Naive thymus-derived CD4-positive, alpha-beta T cell (primary cell): ENCODE measurements at regions not wholly inside any gene's neighbourhood (a gene's known extent, or its start where the extent isn't known, plus 50 kb on each side); places are given as distances from the start of the nearest gene placed in this dataset.

ENCODE experiments used
- ATAC-seq: fragments of 150-1000 bp; cut with Tn5 transposase; 2 replicates; pipeline ENCODE4 v1.10.0; 2021; ENCODE audit warnings: mild to moderate bottlenecking, moderate library complexity
- CTCF ChIA-PET: fragments of 350-600 bp; sonication (Branson Sonifier 250); formaldehyde crosslinking; loops from one replicate; lab custom pipeline; 2021; ENCODE audit warnings: antibody characterized with exemption; lab: Charles Lee
- POLR2A ChIA-PET: fragments of 350-600 bp; sonication (Branson Sonifier 250); formaldehyde crosslinking; loops from one replicate; lab custom pipeline; 2021; ENCODE audit warnings: antibody characterized with exemption, inconsistent platforms; lab: Charles Lee
- DNase-seq, 9 donors: peaks; one replicate each; pipeline versions ENCODE4 v3.0.0 to v3.0.0-alpha.2; 2020 to 2022; ENCODE audit warnings: mixed read lengths in 1 of 9
- H3K27ac ChIP-seq: one replicate; pipeline ENCODE4 v1.7.0; 2013; ENCODE audit warnings: mild to moderate bottlenecking, low read depth, low read length, moderate library complexity
- H3K27me3 ChIP-seq, 2 donors: one replicate each; pipeline ENCODE4 v1.7.0; 2013; ENCODE audit warnings: low read length in 2 of 2, mild to moderate bottlenecking in 2 of 2, moderate library complexity in 2 of 2; ENCODE audit not compliant: control insufficient read depth in 2 of 2, insufficient read depth in 2 of 2
- H3K36me3 ChIP-seq, 3 experiments: 1 replicate in 2 of 3; 2 replicates in 1 of 3; pipeline ENCODE4 v1.7.0; 2013; ENCODE audit warnings: low read length in 3 of 3, mild to moderate bottlenecking in 3 of 3, moderate library complexity in 1 of 3; ENCODE audit not compliant: insufficient read depth in 3 of 3, control insufficient read depth in 2 of 3
- H3K4me1 ChIP-seq, 2 donors: one replicate each; pipeline ENCODE4 v1.7.0; 2013; ENCODE audit warnings: low read length in 2 of 2, mild to moderate bottlenecking in 2 of 2, moderate library complexity in 1 of 2; ENCODE audit not compliant: control insufficient read depth in 2 of 2, insufficient read depth in 2 of 2
- H3K4me3 ChIP-seq: 2 replicates; pipeline ENCODE4 v1.7.0; 2013; ENCODE audit warnings: mild to moderate bottlenecking, low read length
- H3K9me3 ChIP-seq, 3 experiments: 1 replicate in 2 of 3; 2 replicates in 1 of 3; pipeline ENCODE4 v1.7.0; 2013; ENCODE audit warnings: low read length in 3 of 3; ENCODE audit not compliant: control insufficient read depth in 2 of 3
- H3K27ac Mint-ChIP-seq, 9 donors: one replicate each; pipeline ENCODE4 v1.8.0; 2020 to 2022; ENCODE audit warnings: mixed read lengths in 9 of 9, mild to moderate bottlenecking in 8 of 9, moderate library complexity in 5 of 9, inconsistent platforms in 2 of 9
- H3K27me3 Mint-ChIP-seq, 5 donors: one replicate each; pipeline ENCODE4 v1.8.0; 2021 to 2022; ENCODE audit warnings: mixed read lengths in 5 of 5, mild to moderate bottlenecking in 1 of 5
- H3K36me3 Mint-ChIP-seq, 5 donors: one replicate each; pipeline ENCODE4 v1.8.0; 2020 to 2022; ENCODE audit warnings: mixed read lengths in 5 of 5, mild to moderate bottlenecking in 3 of 5, inconsistent platforms in 1 of 5
- H3K4me1 Mint-ChIP-seq, 7 donors: one replicate each; pipeline ENCODE4 v1.8.0; 2020 to 2022; ENCODE audit warnings: mixed read lengths in 7 of 7, mild to moderate bottlenecking in 3 of 7, inconsistent platforms in 1 of 7
- H3K4me3 Mint-ChIP-seq, 10 donors: one replicate each; pipeline ENCODE4 v1.8.0; 2020 to 2022; ENCODE audit warnings: mild to moderate bottlenecking in 10 of 10, mixed read lengths in 10 of 10, moderate library complexity in 6 of 10, inconsistent platforms in 2 of 10
- H3K9me3 Mint-ChIP-seq, 11 donors: one replicate each; pipeline ENCODE4 v1.8.0; 2020 to 2022; ENCODE audit warnings: mixed read lengths in 11 of 11, mild to moderate bottlenecking in 4 of 11, inconsistent platforms in 1 of 11, moderate library complexity in 1 of 11
- intact Hi-C, 2 donors: fragments of 100-400 bp; cut with micrococcal nuclease; formaldehyde crosslinking; loops; one replicate each; pipeline ENCODE4 v1.15.1; 2023

GRCh38 chr7:25482631-25483030, 254.3 kb upstream of the NPVF start:
- Histone ChIP-seq H3K36me3 (no peaks in the 10 kb centered on the region), H3K27ac (no peak overlapping the region), H3K4me1 (no peaks in the 10 kb centered on the region), H3K27me3 (no peaks in the 10 kb centered on the region), H3K9me3 (no peaks in the 10 kb centered on the region), H3K4me3 (no peak overlapping the region)
- peaks cover 0 to 27% (median 0%) of the 10 kb centered on the region in 5 donors for H3K27me3 Mint-ChIP-seq
- no peak overlapping the region for H3K4me3 Mint-ChIP-seq
- POLR2A ChIA-PET, result no interaction called here
- CTCF ChIA-PET, result interaction anchor here (1.0 kb wide), 1 partner anchor 82 kb away, joined by 3 read pairs; no protein-coding TSS in a partner anchor
- H3K9me3 Mint-ChIP-seq, result no peaks in the 10 kb centered on the region
- ATAC-seq (no peak), DNase-seq (no peak)
- intact Hi-C loops, result no loop called here
- no peak overlapping the region for H3K27ac Mint-ChIP-seq
- peaks cover 0 to 2% (median 0%) of the 10 kb centered on the region in 7 donors for H3K4me1 Mint-ChIP-seq
- H3K36me3 Mint-ChIP-seq, result no peaks in the 10 kb centered on the region

GRCh38 chr7:25485026-25485425, 256.7 kb upstream of the NPVF start:
- DNase-seq, result no peak
- ATAC-seq, result no peak
- peaks cover 0 to 7% (median 0%) of the 10 kb centered on the region in 5 donors for H3K36me3 Mint-ChIP-seq
- no peaks in the 10 kb centered on the region for H3K27me3 ChIP-seq
- ChIA-PET CTCF (no interaction called here), POLR2A (no interaction called here)
- H3K4me3 ChIP-seq, result no peak overlapping the region
- H3K4me1 Mint-ChIP-seq, result peaks cover 0 to 2% (median 0%) of the 10 kb centered on the region in 7 donors
- no peaks in the 10 kb centered on the region for H3K36me3 ChIP-seq
- H3K9me3 Mint-ChIP-seq, result peaks cover 0 to 7% (median 0%) of the 10 kb centered on the region in 11 donors
- H3K9me3 ChIP-seq, result no peaks in the 10 kb centered on the region
- intact Hi-C loops, result no loop called here
- no peaks in the 10 kb centered on the region for H3K4me1 ChIP-seq
- no peak overlapping the region for H3K27ac ChIP-seq
- H3K4me3 Mint-ChIP-seq, result no peak overlapping the region
- H3K27me3 Mint-ChIP-seq, result peaks cover 0 to 35% (median 0%) of the 10 kb centered on the region in 5 donors
- no peak overlapping the region for H3K27ac Mint-ChIP-seq

GRCh38 chr7:25486656-25487055, 258.4 kb upstream of the NPVF start:
- ATAC-seq (no peak), DNase-seq (no peak)
- Histone ChIP-seq H3K4me3 (no peak overlapping the region), H3K4me1 (no peaks in the 10 kb centered on the region), H3K9me3 (no peaks in the 10 kb centered on the region), H3K27me3 (no peaks in the 10 kb centered on the region), H3K36me3 (no peaks in the 10 kb centered on the region), H3K27ac (no peak overlapping the region)
- Mint-ChIP-seq H3K4me3 (no peak overlapping the region), H3K9me3 (peaks cover 0 to 7% (median 0%) of the 10 kb centered on the region in 11 donors), H3K27me3 (peaks cover 0 to 35% (median 0%) of the 10 kb centered on the region in 5 donors), H3K4me1 (peaks cover 0 to 2% (median 0%) of the 10 kb centered on the region in 7 donors), H3K27ac (no peak overlapping the region), H3K36me3 (peaks cover 0 to 7% (median 0%) of the 10 kb centered on the region in 5 donors)
- intact Hi-C loops, result no loop called here
- POLR2A ChIA-PET, result no interaction called here
- CTCF ChIA-PET, result no interaction called here

GRCh38 chr7:25493805-25494366, 265.6 kb upstream of the NPVF start:
- H3K4me1 Mint-ChIP-seq, result peaks cover 7 to 23% (median 18%) of the 10 kb centered on the region in 7 donors
- Histone ChIP-seq H3K36me3 (no peaks in the 10 kb centered on the region), H3K4me3 (no peak overlapping the region), H3K27ac (no peak overlapping the region), H3K9me3 (no peaks in the 10 kb centered on the region), H3K27me3 (no peaks in the 10 kb centered on the region), H3K4me1 (peaks cover 0 to 15% of the 10 kb centered on the region in 2 donors)
- ChIA-PET POLR2A (interaction anchor here (0.7 kb wide), 1 partner anchor 20 kb away, joined by 10 read pairs; no protein-coding TSS in a partner anchor), CTCF (interaction anchor here (0.7 to 0.8 kb wide), 2 partner anchors 19 to 358 kb away, joined by 4 read pairs; no protein-coding TSS in a partner anchor)
- H3K27ac Mint-ChIP-seq, result peak overlapping the region in 1 of 9 donors; percentile 47
- no peak overlapping the region for H3K4me3 Mint-ChIP-seq
- no peak for DNase-seq
- no peak for ATAC-seq
- peaks cover 0 to 1% (median 0%) of the 10 kb centered on the region in 11 donors for H3K9me3 Mint-ChIP-seq
- intact Hi-C loops, result no loop called here
- H3K27me3 Mint-ChIP-seq, result no peaks in the 10 kb centered on the region
- peaks cover 0 to 5% (median under 1%) of the 10 kb centered on the region in 5 donors for H3K36me3 Mint-ChIP-seq

- Histone ChIP-seq H3K9me3 (no peaks in the 10 kb centered on the region), H3K27ac (no peak overlapping the region), H3K4me3 (no peak overlapping the region), H3K36me3 (no peaks in the 10 kb centered on the region), H3K27me3 (no peaks in the 10 kb centered on the region), H3K4me1 (peaks cover 0 to 15% of the 10 kb centered on the region in 2 donors)
- Mint-ChIP-seq H3K4me3 (no peak overlapping the region), H3K4me1 (peaks cover 7 to 23% (median 18%) of the 10 kb centered on the region in 7 donors), H3K36me3 (peaks cover 0 to 5% (median 0%) of the 10 kb centered on the region in 5 donors), H3K27me3 (no peaks in the 10 kb centered on the region), H3K27ac (no peak overlapping the region), H3K9me3 (no peaks in the 10 kb centered on the region)
- ATAC-seq (no peak), DNase-seq (no peak)
- intact Hi-C loops, result loop anchor here in 1 of 2 donors (5.0 kb wide), 1 partner anchor 72 kb away; no protein-coding TSS in a partner anchor
- ChIA-PET CTCF (interaction anchor here (0.7 to 2.3 kb wide), 2 partner anchors 18 to 71 kb away, joined by 4 to 8 read pairs; no protein-coding TSS in a partner anchor), POLR2A (interaction anchor here (0.7 to 2.0 kb wide), 2 partner anchors 19 to 25 kb away, joined by 10 read pairs; no protein-coding TSS in a partner anchor)
These were observed 266.6 kb upstream of the NPVF start for GRCh38 chr7:25494896-25495295.

- no peaks in the 10 kb centered on the region for H3K9me3 Mint-ChIP-seq
- peaks cover 7 to 23% (median 18%) of the 10 kb centered on the region in 7 donors for H3K4me1 Mint-ChIP-seq
- no peak overlapping the region for H3K4me3 ChIP-seq
- intact Hi-C loops, result loop anchor here (1.0 to 5.0 kb wide), 3 partner anchors 25 to 72 kb away; no protein-coding TSS in a partner anchor
- peaks cover 0 to 5% (median 0%) of the 10 kb centered on the region in 5 donors for H3K36me3 Mint-ChIP-seq
- ChIA-PET CTCF (interaction anchor here (1.0 to 2.3 kb wide), 4 partner anchors 25 to 105 kb away, joined by 3 to 8 read pairs (median 4); no protein-coding TSS in a partner anchor), POLR2A (interaction anchor here (0.5 to 2.0 kb wide), 3 partner anchors 12 to 29 kb away, joined by 3 to 10 read pairs (median 4); no protein-coding TSS in a partner anchor)
- H3K4me3 Mint-ChIP-seq, result peak overlapping the region in 3 of 10 donors; percentile 77 to 89 (median 79)
- H3K27me3 ChIP-seq, result no peaks in the 10 kb centered on the region
- H3K4me1 ChIP-seq, result peaks cover 0 to 15% of the 10 kb centered on the region in 2 donors
- DNase-seq, result no peak
- H3K27ac ChIP-seq, result no peak overlapping the region
- no peaks in the 10 kb centered on the region for H3K9me3 ChIP-seq
- H3K27me3 Mint-ChIP-seq, result no peaks in the 10 kb centered on the region
- ATAC-seq, result no peak
- peak overlapping the region in 3 of 9 donors; percentile 92 to 97 (median 94) for H3K27ac Mint-ChIP-seq
- no peaks in the 10 kb centered on the region for H3K36me3 ChIP-seq
These were observed 267.3 kb upstream of the NPVF start for GRCh38 chr7:25495342-25496250.
